GM12878 (cell line): ENCODE measurements at regions not wholly inside any gene's neighbourhood (a gene's known extent, or its start where the extent isn't known, plus 50 kb on each side); places are given as distances from the start of the nearest gene placed in this dataset.

ENCODE experiments used
- IKZF1 ChIP-seq: fragments of 450-650 bp; conservative IDR thresholded peaks from 2 replicates; pipeline ENCODE4 v1.6.1; 2017; ENCODE audit warnings: antibody characterized with exemption, mild to moderate bottlenecking

GRCh38 chr15:59739557-59740186 is 50.6 kb upstream of the BNIP2 start (continued):
- no peak for TF ChIP-seq IKZF1
